ENCODE measurements at regions not wholly inside any gene's neighbourhood (a gene's known extent, or its start where the extent isn't known, plus 50 kb on each side); places are given as distances from the start of the nearest gene placed in this dataset.

- no peak overlapping the region for H3K4me2 ChIP-seq
- H3K36me3 ChIP-seq = no peaks in the 10 kb centered on the region
- no peaks in the 10 kb centered on the region for H3K27me3 ChIP-seq
- DNase-seq (ENCODE audit: low spot score) = no peak
- TF ChIP-seq CTCF (IDR thresholded peaks at IDR 0.05) (no peak), EZH2phosphoT487 (IDR thresholded peaks at IDR 0.05) (no peak)
- H2AFZ ChIP-seq (replicated peaks) = no peak overlapping the region
- no peaks in the 10 kb centered on the region for H4K20me1 ChIP-seq (ENCODE audit: low read depth)
- no peak overlapping the region for H3K27ac ChIP-seq
- peaks cover 3% of the 10 kb centered on the region for H3K4me1 ChIP-seq
- Mint-ChIP-seq H3K4me3 (no peak overlapping the region), H3K9me3 (peaks cover 4% of the 10 kb centered on the region), H3K4me1 (peaks cover 19% of the 10 kb centered on the region), H3K36me3 (no peaks in the 10 kb centered on the region), H3K27me3 (ENCODE audit: insufficient read depth, low read depth) (no peaks in the 10 kb centered on the region), H3K27ac (no peak overlapping the region)
- H3K79me2 ChIP-seq (ENCODE audit: low read depth) = no peaks in the 10 kb centered on the region
- no peak overlapping the region for H3K9ac ChIP-seq
- no peaks in the 10 kb centered on the region for H3K9me3 ChIP-seq (ENCODE audit: low read depth)
- no peaks in the 10 kb centered on the region for H3F3A ChIP-seq (ENCODE audit: low read depth)
- no peak overlapping the region for H3K4me3 ChIP-seq
These were observed 140.9 kb downstream of the EDN1 start for GRCh38 chr6:12431023-12431422.

- Histone ChIP-seq H3F3A (ENCODE audit: low read depth) (no peaks in the 10 kb centered on the region), H4K20me1 (ENCODE audit: low read depth) (no peaks in the 10 kb centered on the region), H3K9ac (no peak overlapping the region), H3K36me3 (no peaks in the 10 kb centered on the region), H3K27ac (no peak overlapping the region), H3K27me3 (no peaks in the 10 kb centered on the region), H3K4me1 (no peaks in the 10 kb centered on the region), H3K9me3 (ENCODE audit: low read depth) (no peaks in the 10 kb centered on the region), H3K79me2 (ENCODE audit: low read depth) (no peaks in the 10 kb centered on the region), H3K4me3 (no peak overlapping the region), H2AFZ (replicated peaks) (no peak overlapping the region), H3K4me2 (no peak overlapping the region)
- TF ChIP-seq CTCF (IDR thresholded peaks at IDR 0.05) (no peak), EZH2 (IDR thresholded peaks at IDR 0.05) (no peak), EZH2phosphoT487 (IDR thresholded peaks at IDR 0.05) (no peak)
- Mint-ChIP-seq H3K4me1 (no peaks in the 10 kb centered on the region), H3K4me3 (no peak overlapping the region), H3K27me3 (ENCODE audit: insufficient read depth, low read depth) (peaks cover 5% of the 10 kb centered on the region), H3K27ac (no peak overlapping the region), H3K9me3 (peaks cover 8% of the 10 kb centered on the region), H3K36me3 (no peaks in the 10 kb centered on the region)
- no peak for DNase-seq (ENCODE audit: low spot score)
These were observed 146.1 kb downstream of the EDN1 start for GRCh38 chr6:12436224-12436623.

- TF ChIP-seq CTCF (IDR thresholded peaks at IDR 0.05) (no peak), EZH2 (IDR thresholded peaks at IDR 0.05) (no peak), EZH2phosphoT487 (IDR thresholded peaks at IDR 0.05) (no peak)
- H3K36me3 Mint-ChIP-seq = no peaks in the 10 kb centered on the region
- Histone ChIP-seq H3K36me3 (no peaks in the 10 kb centered on the region), H3K4me1 (no peaks in the 10 kb centered on the region), H3K79me2 (ENCODE audit: low read depth) (no peaks in the 10 kb centered on the region), H2AFZ (replicated peaks) (no peak overlapping the region), H3K9ac (no peak overlapping the region), H4K20me1 (ENCODE audit: low read depth) (no peaks in the 10 kb centered on the region), H3K27me3 (no peaks in the 10 kb centered on the region), H3K4me2 (no peak overlapping the region), H3K27ac (no peak overlapping the region), H3K4me3 (no peak overlapping the region), H3F3A (ENCODE audit: low read depth) (no peaks in the 10 kb centered on the region), H3K9me3 (ENCODE audit: low read depth) (no peaks in the 10 kb centered on the region)
- peaks cover 8% of the 10 kb centered on the region for H3K9me3 Mint-ChIP-seq
- H3K4me3 Mint-ChIP-seq = no peak overlapping the region
- H3K27me3 Mint-ChIP-seq (ENCODE audit: insufficient read depth, low read depth) = peaks cover 5% of the 10 kb centered on the region
- H3K4me1 Mint-ChIP-seq = no peaks in the 10 kb centered on the region
- H3K27ac Mint-ChIP-seq = no peak overlapping the region
- peak; percentile 10 for DNase-seq (ENCODE audit: low spot score)
These were observed 146.5 kb downstream of the EDN1 start for GRCh38 chr6:12436683-12437082.

- Mint-ChIP-seq H3K27ac (no peak overlapping the region), H3K4me1 (no peaks in the 10 kb centered on the region), H3K36me3 (no peaks in the 10 kb centered on the region), H3K27me3 (ENCODE audit: insufficient read depth, low read depth) (peaks cover 5% of the 10 kb centered on the region), H3K4me3 (no peak overlapping the region), H3K9me3 (peaks cover 4% of the 10 kb centered on the region)
- H3K9ac ChIP-seq = no peak overlapping the region
- no peak for DNase-seq (ENCODE audit: low spot score)
- H2AFZ ChIP-seq (replicated peaks) = no peak overlapping the region
- no peak overlapping the region for H3K27ac ChIP-seq
- TF ChIP-seq EZH2 (IDR thresholded peaks at IDR 0.05) (no peak), CTCF (IDR thresholded peaks at IDR 0.05) (no peak), EZH2phosphoT487 (IDR thresholded peaks at IDR 0.05) (no peak)
- no peak overlapping the region for H3K4me3 ChIP-seq
- H3K36me3 ChIP-seq = no peaks in the 10 kb centered on the region
- no peak overlapping the region for H3K4me2 ChIP-seq
- H3K4me1 ChIP-seq = no peaks in the 10 kb centered on the region
- H3K27me3 ChIP-seq = no peaks in the 10 kb centered on the region
- no peaks in the 10 kb centered on the region for H3K9me3 ChIP-seq (ENCODE audit: low read depth)
- H3K79me2 ChIP-seq (ENCODE audit: low read depth) = no peaks in the 10 kb centered on the region
- H4K20me1 ChIP-seq (ENCODE audit: low read depth) = no peaks in the 10 kb centered on the region
- H3F3A ChIP-seq (ENCODE audit: low read depth) = no peaks in the 10 kb centered on the region
These were observed 149.1 kb downstream of the EDN1 start for GRCh38 chr6:12439296-12439695.
